SIG-M5 treated with dmso at 0.1 percent for 504 hours (cell line): ENCODE measurements at regions not wholly inside any gene's neighbourhood (a gene's known extent, or its start where the extent isn't known, plus 50 kb on each side); places are given as distances from the start of the nearest gene placed in this dataset.

Source experiments
- DNase-seq: peaks from one replicate; lab custom pipeline; 2025; ENCODE audit not compliant: unreplicated experiment; lab: John Stamatoyannopoulos, UW

- no peak for DNase-seq
Measured at GRCh38 chr20:24147961-24148360, 159.4 kb upstream of the GGTLC1 start.

- no peak for DNase-seq
Measured at GRCh38 chr20:24147479-24147878, 158.9 kb upstream of the GGTLC1 start.

DNA sequence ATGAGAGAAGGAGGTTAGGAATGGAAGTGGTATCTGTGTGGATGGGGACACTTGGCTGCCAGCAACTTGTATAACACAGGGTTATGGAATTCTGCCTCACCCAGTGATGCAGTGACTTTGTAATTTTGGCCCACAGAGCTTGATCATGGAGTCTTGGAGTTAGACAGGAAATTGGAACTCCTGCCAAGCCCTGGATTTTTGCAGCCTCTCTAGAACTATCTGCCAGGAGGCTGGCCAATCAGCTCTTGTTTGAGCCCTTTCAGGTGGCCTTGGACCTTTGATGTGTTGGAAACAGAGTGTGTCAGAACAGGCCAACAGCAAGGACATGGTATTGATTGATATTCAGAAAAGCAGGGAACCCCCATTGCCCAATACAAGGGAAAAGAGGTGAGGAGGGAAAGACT, 157.7 kb upstream of the GGTLC1 start:
- no peak for DNase-seq

- DNase-seq, result no peak
Measured at GRCh38 chr20:24144371-24144770, 155.8 kb upstream of the GGTLC1 start.

GRCh38 chr20:24141111-24141510, 152.5 kb upstream of the GGTLC1 start:
- no peak for DNase-seq

GRCh38 chr20:24139846-24140245, 151.3 kb upstream of the GGTLC1 start:
- DNase-seq, result no peak

DNA sequence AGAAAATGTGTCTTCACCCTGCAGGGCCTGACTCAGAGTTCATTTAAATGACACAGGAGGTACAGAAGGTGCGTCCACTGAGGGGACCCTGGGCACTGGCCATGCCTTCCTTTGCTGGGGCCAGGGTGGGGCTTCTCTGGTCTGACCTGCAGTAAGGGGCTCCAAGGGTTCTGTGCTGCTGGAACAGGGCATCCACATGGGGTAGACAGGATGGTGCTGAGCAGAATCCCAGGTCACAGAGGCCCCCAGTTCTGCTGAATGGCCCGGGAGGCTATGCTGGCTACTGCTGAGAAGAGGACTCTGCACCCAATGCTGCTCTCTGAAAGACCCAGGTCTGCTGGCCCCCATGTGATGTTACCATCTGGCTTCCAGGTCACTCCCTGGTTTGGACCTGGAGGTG, 150.4 kb upstream of the GGTLC1 start:
- DNase-seq, result no peak

GRCh38 chr20:24138196-24138857, 149.7 kb upstream of the GGTLC1 start:
- no peak for DNase-seq

GRCh38 chr20:24136659-24137246, 148.2 kb upstream of the GGTLC1 start:
- no peak for DNase-seq

DNA sequence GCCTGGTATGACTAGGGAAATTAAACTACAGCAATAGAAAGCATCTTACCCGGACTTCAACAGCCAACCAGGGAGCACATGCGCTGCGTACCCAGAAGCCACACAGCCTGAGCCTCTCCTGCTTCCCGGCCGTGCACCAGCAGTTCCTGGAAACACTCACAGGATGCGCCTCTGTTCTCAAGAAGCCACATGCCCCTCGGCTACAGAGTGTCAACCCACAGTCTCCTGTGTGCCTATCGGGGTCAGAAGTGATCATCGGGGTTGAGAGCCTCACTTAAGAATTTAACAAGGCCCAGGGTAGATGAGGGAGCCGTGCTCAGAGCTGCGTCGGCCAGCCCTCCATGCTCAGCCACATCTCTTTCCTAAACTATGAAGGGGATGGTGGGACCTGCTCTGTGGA, 147.2 kb upstream of the GGTLC1 start:
- no peak for DNase-seq

GRCh38 chr20:24134930-24135329, 146.4 kb upstream of the GGTLC1 start:
- DNase-seq, result no peak

DNA sequence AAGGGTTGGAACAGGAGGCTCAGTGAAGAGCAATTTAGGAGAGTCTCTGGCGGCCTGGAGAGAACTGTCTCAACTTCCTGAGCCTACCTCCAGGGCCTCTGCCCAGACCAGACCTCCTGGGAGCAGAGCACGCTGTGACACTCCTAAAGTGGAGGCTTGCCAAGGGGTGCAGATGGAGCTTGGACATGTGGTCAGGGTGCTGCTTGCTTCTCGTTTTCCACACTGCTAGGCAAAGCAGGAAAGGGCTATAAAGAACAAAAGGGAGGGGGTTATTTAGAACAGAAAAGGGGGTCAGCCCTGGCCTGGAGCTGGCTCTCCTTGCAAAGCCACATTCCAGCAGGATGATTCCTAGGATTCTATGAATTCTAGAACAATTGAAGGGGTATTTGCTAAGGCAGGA, 145.7 kb upstream of the GGTLC1 start:
- DNase-seq, result no peak

DNA sequence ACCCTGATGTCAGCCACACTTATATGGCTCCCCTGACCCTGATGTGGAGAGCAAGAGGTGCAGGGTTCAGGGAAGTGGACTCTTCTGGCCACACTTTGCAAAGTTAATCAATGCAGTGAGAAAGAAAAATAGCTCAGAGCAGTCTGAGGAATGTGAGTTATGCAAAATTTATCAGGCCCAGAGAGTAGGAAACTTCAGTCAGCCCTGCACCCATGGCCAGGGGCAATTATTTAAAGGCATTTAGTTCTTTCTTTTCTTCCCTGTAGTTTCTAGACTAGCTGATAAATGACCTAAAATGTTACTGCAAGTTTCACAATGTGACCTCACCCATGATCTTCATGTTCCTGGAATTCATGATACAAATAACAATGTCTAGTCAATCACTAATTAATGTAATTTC, 143.7 kb upstream of the GGTLC1 start:
- no peak for DNase-seq

- no peak for DNase-seq
Measured at GRCh38 chr20:24131684-24132083, 143.1 kb upstream of the GGTLC1 start.

GRCh38 chr20:24131281-24131680, 142.7 kb upstream of the GGTLC1 start:
- no peak for DNase-seq

DNA sequence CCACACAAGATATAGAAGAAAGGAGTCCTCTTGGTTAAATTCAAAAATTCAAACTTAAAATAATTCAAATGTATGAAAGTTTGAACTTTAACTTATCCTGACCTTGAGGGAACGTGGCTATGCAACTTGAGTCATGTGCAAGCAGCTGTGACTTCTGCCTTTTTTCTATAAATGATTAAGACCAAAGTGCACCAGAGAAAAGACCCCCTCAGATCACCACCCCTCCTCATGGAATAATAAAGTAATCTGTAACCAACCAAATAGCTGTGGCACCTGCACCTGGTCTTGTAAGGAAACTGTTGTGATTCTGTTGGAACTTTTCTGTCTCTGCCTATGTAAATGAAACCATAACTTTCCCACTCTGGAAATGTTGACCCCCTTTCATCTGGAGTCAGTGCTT, 141.1 kb upstream of the GGTLC1 start:
- no peak for DNase-seq

GRCh38 chr20:24124951-24125650, 136.5 kb upstream of the GGTLC1 start:
- DNase-seq, result no peak

DNA sequence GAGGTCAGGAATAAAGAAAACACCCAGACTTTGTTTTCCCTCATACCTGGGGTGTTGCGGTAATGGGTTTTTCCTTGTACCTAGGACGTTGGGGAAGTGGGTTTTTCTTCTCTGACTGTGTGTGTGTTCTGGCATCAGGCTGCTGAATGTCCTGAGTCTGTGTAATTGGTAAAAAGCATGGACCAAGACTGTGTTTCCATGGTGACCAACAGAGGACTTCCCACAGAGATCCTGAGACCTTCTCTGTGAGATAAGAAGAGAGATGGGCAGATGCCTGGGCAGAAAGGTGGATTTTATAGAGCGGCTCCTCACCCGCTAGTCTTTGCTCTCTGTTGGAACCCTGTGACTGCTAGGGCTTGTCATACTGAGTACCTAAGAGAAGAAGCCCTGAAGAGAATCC, 135.4 kb upstream of the GGTLC1 start:
- DNase-seq, result no peak

DNA sequence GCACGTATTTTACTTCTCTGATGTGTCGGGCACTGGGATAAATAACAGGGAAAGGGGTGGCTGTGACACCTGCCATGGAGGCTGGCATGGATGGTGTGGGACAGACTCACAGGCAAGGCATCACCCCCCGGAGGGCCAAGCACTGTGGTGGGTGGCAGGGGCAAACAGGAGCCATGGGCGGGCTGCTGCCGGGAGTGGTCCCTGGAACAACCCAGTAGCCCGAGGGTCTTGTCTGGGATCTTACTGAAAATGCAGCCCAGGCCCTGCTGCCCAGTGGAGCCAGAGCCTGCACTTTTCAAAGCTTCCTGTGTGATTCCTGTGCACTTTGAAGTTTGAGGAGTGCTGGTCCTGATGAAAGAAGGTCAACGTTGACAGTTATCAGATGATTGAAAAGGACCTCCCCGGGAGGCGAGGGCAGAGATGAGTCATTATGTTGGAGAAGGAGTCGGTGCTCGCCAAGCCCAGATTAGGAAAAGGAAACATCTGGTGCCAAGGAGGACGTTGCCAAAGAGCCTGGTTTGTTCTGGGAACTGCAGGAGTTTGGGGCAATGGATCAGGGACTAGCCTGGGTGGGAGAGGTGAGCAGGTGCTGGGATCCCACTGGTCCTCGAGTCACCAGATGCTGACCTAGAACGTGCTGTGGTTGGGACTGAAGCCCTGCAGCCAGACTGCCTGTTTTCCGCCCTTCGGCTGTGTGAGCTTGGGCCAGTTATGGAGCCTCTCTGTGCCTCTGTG, 130.0 kb upstream of the GGTLC1 start:
- DNase-seq, result no peak

DNA sequence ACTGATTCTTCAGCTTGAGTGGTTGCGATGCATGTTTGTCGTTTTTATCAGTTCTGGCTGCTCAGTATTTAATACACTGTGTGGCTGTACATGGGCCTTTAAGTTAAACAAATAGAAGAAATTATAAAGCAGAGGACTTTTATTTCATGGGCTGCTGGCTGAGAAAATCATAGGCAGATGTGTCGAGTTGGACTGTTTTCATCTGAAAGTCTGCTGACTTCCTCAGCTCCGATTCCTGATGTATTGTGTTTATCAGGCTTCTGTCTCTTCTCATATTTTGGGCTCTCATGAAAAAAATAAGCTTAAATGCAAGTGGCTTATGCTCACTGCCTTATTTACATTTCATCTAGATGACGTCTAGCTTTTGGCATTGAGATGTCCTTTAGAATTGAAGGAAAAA, 129.5 kb upstream of the GGTLC1 start:
- no peak for DNase-seq

DNA sequence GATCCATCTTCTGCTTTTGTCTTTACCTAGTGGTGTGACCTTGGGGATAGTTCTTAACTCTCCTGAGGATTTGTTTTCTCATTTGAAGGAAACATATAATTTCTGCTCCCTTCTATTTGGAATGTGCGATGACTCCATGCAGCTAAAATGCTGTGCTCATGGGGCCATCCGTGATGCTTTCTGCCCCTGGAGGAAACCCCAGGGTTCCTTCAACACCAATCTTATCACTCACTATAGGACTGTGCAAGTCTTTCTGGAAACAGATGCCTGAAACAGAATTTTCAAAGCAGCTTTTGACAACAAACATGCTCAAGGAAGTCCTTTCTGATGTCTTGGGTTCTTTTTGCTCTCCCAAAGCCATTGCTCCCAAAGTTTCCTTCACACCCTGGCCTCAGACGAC, 128.8 kb upstream of the GGTLC1 start:
- no peak for DNase-seq

DNA sequence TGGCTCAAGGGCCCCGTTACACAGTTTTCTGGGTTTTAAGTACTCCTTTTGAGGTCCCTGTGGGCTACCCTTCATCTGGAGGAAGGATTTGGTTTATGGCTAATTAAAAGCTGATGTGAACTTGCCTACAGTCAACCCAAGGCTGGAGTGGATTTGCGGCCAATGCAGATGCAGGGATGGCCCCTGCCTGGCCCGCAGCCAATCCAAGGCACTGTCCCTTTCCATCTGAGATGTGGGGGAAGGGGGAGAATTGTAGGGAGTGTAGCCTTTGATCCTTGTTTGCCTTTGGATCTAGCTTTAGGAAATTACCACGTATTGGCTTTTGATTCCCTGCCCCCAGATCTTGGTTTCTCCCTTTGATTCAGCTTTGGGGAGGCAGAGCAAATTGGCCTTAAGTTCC, 128.0 kb upstream of the GGTLC1 start:
- no peak for DNase-seq
